ENCODE measurements at regions not wholly inside any gene's neighbourhood (a gene's known extent, or its start where the extent isn't known, plus 50 kb on each side); places are given as distances from the start of the nearest gene placed in this dataset.
"Not testable (repeated sequence)": the region's sequence is repeated elsewhere in the genome, so short reads cannot be mapped to it uniquely, and the experiment has no call there.

DNA sequence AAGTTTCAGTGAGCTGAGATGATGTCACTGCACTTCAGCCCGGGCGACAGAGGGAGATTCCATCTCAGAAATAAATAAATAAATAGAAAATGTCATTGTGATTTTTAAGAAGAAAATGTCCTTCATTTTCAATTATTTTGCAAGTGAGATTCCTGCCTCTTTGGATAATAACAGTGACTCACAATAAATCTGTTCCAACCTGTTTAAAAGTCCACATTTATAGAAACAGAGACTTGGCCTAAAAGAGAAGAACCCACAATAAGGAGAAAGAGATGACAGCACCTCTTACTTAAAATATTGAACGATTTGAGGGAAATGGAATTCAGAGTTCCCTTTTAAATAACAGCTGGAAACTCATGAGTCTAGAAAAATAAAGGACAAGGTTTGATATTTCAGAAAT lies 373.4 kb upstream of the NOX3 start:
- Histone ChIP-seq H3K4me3 (no peak overlapping the region), H3K36me3 (no peaks in the 10 kb centered on the region), H3K27me3 (no peaks in the 10 kb centered on the region), H3K27ac (replicated peaks in 1 of 4) (no peak overlapping the region), H3K9me3 (no peaks in the 10 kb centered on the region), H3K4me1 (no peaks in the 10 kb centered on the region)
- TF ChIP-seq, protein P1, sequence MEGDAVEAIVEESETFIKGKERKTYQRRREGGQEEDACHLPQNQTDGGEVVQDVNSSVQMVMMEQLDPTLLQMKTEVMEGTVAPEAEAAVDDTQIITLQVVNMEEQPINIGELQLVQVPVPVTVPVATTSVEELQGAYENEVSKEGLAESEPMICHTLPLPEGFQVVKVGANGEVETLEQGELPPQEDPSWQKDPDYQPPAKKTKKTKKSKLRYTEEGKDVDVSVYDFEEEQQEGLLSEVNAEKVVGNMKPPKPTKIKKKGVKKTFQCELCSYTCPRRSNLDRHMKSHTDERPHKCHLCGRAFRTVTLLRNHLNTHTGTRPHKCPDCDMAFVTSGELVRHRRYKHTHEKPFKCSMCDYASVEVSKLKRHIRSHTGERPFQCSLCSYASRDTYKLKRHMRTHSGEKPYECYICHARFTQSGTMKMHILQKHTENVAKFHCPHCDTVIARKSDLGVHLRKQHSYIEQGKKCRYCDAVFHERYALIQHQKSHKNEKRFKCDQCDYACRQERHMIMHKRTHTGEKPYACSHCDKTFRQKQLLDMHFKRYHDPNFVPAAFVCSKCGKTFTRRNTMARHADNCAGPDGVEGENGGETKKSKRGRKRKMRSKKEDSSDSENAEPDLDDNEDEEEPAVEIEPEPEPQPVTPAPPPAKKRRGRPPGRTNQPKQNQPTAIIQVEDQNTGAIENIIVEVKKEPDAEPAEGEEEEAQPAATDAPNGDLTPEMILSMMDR (IDR thresholded peaks at IDR 0.05): no peak
- no peak for TF ChIP-seq EP300 (IDR thresholded peaks at IDR 0.05)
- no peak for TF ChIP-seq POLR2AphosphoS5 (IDR thresholded peaks at IDR 0.05)
- TF ChIP-seq POLR2A (IDR thresholded peaks at IDR 0.05; ENCODE audit: low read depth): no peak
- WGBS: 69% methylated on average over 3 of the region's 3 CpGs
- intact Hi-C loops (cut with DNase I): no loop called here
- no peak for DNase-seq (ENCODE audit: extremely low spot score)

DNA sequence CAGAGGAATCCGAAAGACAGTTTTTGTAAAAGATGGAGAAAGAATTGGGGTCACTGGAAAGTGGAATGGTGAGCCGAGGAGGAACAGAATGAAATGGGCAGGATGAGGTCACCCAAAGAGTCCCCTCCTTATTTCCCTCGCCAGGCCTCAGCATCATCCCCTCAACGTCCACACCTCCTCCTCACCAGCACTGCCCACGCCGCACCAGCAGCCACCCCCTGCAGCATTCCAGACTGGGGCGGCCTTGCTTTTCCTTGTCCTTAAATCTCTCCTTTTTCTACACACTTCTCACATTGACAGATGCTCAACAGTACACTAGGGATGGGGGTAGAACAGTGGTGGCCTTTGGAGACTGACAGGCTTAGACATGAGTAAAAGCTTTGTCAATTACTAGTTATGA lies 363.1 kb upstream of the NOX3 start:
- TF ChIP-seq POLR2A (IDR thresholded peaks at IDR 0.05; ENCODE audit: low read depth) (no peak), POLR2AphosphoS5 (IDR thresholded peaks at IDR 0.05) (no peak), EP300 (IDR thresholded peaks at IDR 0.05) (no peak)
- TF ChIP-seq, protein P1 (IDR thresholded peaks at IDR 0.05): no peak
- 91% methylated on average over 6 of the region's 7 CpGs for WGBS
- no peaks in the 10 kb centered on the region for H3K27me3 ChIP-seq
- H3K4me3 ChIP-seq: no peak overlapping the region
- no peaks in the 10 kb centered on the region for H3K9me3 ChIP-seq
- intact Hi-C loops (cut with DNase I): no loop called here
- H3K36me3 ChIP-seq: no peaks in the 10 kb centered on the region
- H3K4me1 ChIP-seq: no peaks in the 10 kb centered on the region
- H3K27ac ChIP-seq (replicated peaks in 1 of 4): no peak overlapping the region
- no peak for DNase-seq (ENCODE audit: extremely low spot score)

DNA sequence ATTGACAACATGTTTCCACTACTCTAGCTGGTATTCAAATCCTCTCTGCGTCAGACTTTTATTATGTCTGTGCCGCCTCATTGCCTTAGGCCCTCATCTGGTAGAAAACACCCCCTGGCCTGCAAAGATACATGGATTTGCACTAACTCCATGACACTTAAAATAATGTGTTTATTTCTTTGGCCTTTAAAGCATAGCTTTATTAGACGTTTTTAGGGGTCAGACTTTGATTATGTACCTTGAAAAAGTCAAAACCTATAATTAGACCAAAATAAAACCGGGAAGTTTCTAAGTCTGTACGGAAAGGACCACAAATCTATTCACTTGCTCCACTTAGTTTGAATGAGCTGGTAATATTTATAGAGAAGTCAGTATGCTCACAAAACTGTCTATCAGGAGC lies 357.9 kb upstream of the NOX3 start:
- no peaks in the 10 kb centered on the region for H3K27me3 ChIP-seq
- no peaks in the 10 kb centered on the region for H3K4me1 ChIP-seq
- H3K4me3 ChIP-seq: no peak overlapping the region
- 86% methylated on average over 5 of the region's 5 CpGs for WGBS
- intact Hi-C loops (cut with DNase I): no loop called here
- H3K9me3 ChIP-seq: no peaks in the 10 kb centered on the region
- TF ChIP-seq, protein P1 (IDR thresholded peaks at IDR 0.05): no peak
- TF ChIP-seq EP300 (IDR thresholded peaks at IDR 0.05) (no peak), POLR2A (IDR thresholded peaks at IDR 0.05; ENCODE audit: low read depth) (no peak), POLR2AphosphoS5 (IDR thresholded peaks at IDR 0.05) (no peak)
- H3K27ac ChIP-seq (replicated peaks in 1 of 4): no peak overlapping the region
- H3K36me3 ChIP-seq: no peaks in the 10 kb centered on the region
- no peak for DNase-seq (ENCODE audit: extremely low spot score)

DNA sequence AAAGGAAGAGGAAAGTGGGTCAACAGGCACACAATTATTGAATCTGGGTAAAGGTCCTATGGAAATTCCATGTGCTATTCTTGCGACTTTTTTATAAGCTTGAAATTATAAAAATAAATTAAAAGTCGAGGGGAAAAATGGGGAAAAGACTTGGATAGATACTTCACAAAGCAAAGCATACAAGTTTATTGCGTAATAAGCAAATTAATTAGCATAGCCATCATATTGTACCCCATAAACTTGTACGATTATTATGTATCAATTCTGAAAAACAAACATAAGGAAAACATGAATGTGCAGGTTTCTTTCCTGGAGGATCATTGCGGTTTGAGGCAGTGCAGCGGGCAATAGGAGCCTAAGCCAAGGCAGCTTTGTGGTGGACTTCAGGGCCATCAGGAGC lies 351.6 kb upstream of the NOX3 start:
- 92% methylated on average over 6 of the region's 6 CpGs for WGBS
- intact Hi-C loops (cut with DNase I): no loop called here

DNA sequence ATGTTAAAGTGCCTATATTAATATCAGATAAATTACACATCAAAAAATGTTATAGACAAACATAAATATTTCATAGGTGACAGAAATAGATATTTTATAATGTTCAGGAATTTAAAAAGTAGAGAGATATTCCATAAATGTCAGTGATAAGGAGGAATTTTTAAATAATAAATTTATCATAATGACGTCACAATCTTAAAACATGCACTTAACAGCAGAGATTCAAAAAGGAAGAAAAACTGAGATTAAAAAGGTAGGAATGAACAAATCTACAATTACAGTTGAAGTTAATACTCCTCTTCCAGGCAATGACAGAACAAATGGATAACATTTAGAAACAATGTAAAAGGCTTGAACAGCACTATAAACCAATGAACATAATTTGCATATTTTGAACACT lies 345.4 kb upstream of the NOX3 start:
- intact Hi-C loops (cut with DNase I): no loop called here
- H3K9me3 ChIP-seq: peaks cover 0 to 14% (median 8%) of the 10 kb centered on the region in 4 donors
- H3K4me1 ChIP-seq: no peaks in the 10 kb centered on the region
- H3K27ac ChIP-seq (replicated peaks in 1 of 4): no peak overlapping the region
- WGBS: 97% methylated on average over 1 of the region's 1 CpG
- H3K36me3 ChIP-seq: no peaks in the 10 kb centered on the region
- H3K27me3 ChIP-seq: no peaks in the 10 kb centered on the region
- H3K4me3 ChIP-seq: no peak overlapping the region
- TF ChIP-seq, protein P1 (IDR thresholded peaks at IDR 0.05): no peak
- TF ChIP-seq POLR2A (IDR thresholded peaks at IDR 0.05; ENCODE audit: low read depth) (no peak), EP300 (IDR thresholded peaks at IDR 0.05) (no peak), POLR2AphosphoS5 (IDR thresholded peaks at IDR 0.05) (no peak)
- DNase-seq (ENCODE audit: extremely low spot score): no peak

More for the DNA sequence above, 351.6 kb upstream of the NOX3 start:
- Histone ChIP-seq H3K4me3 (no peak overlapping the region), H3K27me3 (no peaks in the 10 kb centered on the region), H3K9me3 (peaks cover 0 to 1% (median 0%) of the 10 kb centered on the region in 4 donors), H3K4me1 (no peaks in the 10 kb centered on the region), H3K27ac (replicated peaks in 1 of 4) (no peak overlapping the region), H3K36me3 (no peaks in the 10 kb centered on the region)
- TF ChIP-seq EP300 (IDR thresholded peaks at IDR 0.05): no peak
- TF ChIP-seq, protein P1 (IDR thresholded peaks at IDR 0.05): no peak
- TF ChIP-seq POLR2AphosphoS5 (IDR thresholded peaks at IDR 0.05): no peak
- no peak for TF ChIP-seq POLR2A (IDR thresholded peaks at IDR 0.05; ENCODE audit: low read depth)
- no peak for DNase-seq (ENCODE audit: extremely low spot score)

DNA sequence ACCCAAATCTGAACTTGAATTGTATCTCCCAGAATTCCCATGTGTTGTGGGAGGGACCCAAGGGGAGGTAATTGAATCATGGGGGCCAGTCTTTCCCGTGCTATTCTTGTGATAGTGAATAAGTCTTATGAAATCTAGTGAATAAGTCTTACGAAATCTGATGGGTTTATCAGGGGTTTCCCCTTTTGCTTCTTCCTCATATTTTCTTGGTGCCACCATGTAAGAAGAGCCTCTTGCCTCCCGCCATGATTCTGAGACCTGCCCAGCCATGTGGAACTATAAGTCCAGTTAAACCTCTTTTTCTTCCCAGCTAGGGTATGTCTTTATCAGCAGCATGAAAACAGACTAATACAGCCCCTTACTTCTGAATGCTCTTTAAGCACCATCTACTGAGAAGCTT lies 343.2 kb upstream of the NOX3 start:
- H3K36me3 ChIP-seq; H3K4me3 ChIP-seq; H3K27me3 ChIP-seq; DNase-seq (ENCODE audit: extremely low spot score); H3K4me1 ChIP-seq; intact Hi-C loops (cut with DNase I); H3K27ac ChIP-seq (replicated peaks in 1 of 4): not testable (repeated sequence)
- 98% methylated on average over 3 of the region's 3 CpGs for WGBS
- peaks cover 0 to 14% (median 8%) of the 10 kb centered on the region in 4 donors for H3K9me3 ChIP-seq

Data from esophagus muscularis mucosa (tissue), 4 donors.